Left lung (tissue), 4 donors: ENCODE measurements at regions not wholly inside any gene's neighbourhood (a gene's known extent, or its start where the extent isn't known, plus 50 kb on each side); places are given as distances from the start of the nearest gene placed in this dataset.

Experiments used
- ATAC-seq: fragments of 200-7000 bp; cut with Tn5 transposase; one replicate; pipeline ENCODE4 v1.9.1; 2020; ENCODE audit warnings: moderate library complexity
- DNase-seq, 4 donors: peaks; one replicate each; pipeline ENCODE4 v3.0.0-alpha.2; 2013 to 2020
- H3K27ac ChIP-seq, 2 donors: fragments of 200-600 bp; sonication (generic) in 1 of 2; one replicate each; pipeline versions ENCODE4 v1.5.0 to v1.8.0; 2020 to 2021
- H3K27me3 ChIP-seq, 2 donors: fragments of 200-600 bp; sonication (generic) in 1 of 2; one replicate each; pipeline versions ENCODE4 v1.5.0 to v1.8.0; 2020 to 2021
- H3K36me3 ChIP-seq, 2 donors: fragments of 200-600 bp; sonication (generic) in 1 of 2; one replicate each; pipeline versions ENCODE4 v1.5.0 to v1.8.0; 2020 to 2021
- H3K4me1 ChIP-seq, 2 donors: fragments of 200-600 bp; one replicate each; pipeline ENCODE4 v1.8.0; 2021
- H3K4me3 ChIP-seq, 2 donors: fragments of 200-600 bp; sonication (generic) in 1 of 2; one replicate each; pipeline versions ENCODE4 v1.5.0 to v1.8.0; 2020 to 2021; ENCODE audit warnings: mild to moderate bottlenecking in 1 of 2
- H3K9me3 ChIP-seq, 2 donors: fragments of 200-600 bp; sonication (generic) in 1 of 2; one replicate each; pipeline versions ENCODE4 v1.5.0 to v1.8.0; 2020 to 2021
- intact Hi-C, 2 donors: fragments of 100-400 bp; cut with DNase I; formaldehyde crosslinking; loops; one replicate each; pipeline versions ENCODE4 v1.11.2 to v1.14.2; 2022
- TF ChIP-seq, protein P1 (sequence below), 2 donors: fragments of 200-600 bp; sonication (generic) in 1 of 2; IDR thresholded peaks; one replicate each; pipeline versions ENCODE4 v1.5.0 to v1.8.0; 2021; ENCODE audit warnings: antibody characterized with exemption in 2 of 2
- donor health status: DM: no; HTN: yes; CAD: no.
- donor health status: DM: no; HTN: no; CAD: no.

DNA sequence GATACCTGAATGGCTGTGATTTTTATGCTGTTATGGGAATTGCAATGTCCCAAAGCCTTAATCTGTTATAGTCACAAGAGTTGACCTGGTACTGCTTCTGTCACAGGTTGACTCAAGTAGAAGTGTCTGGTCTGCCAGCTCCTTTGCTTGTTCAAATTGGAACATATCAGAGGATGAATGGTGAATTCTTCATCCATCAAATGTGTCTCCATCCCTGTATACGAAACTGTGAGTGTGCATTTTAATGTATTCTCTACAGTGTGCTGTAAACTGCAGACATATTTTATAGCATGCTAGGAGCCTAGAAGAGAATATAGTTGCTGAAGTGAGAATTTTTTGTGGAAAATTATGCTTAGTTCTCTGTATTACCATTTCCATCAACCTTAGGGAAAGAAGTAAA, 608.4 kb downstream of the AMY1C start:
- Histone ChIP-seq H3K9me3 (peaks cover 0 to 9% of the 10 kb centered on the region in 2 donors), H3K4me3 (no peak overlapping the region), H3K36me3 (no peaks in the 10 kb centered on the region), H3K27ac (no peak overlapping the region), H3K27me3 (no peaks in the 10 kb centered on the region), H3K4me1 (no peaks in the 10 kb centered on the region)
- DNase-seq: no peak
- ATAC-seq: no peak
- TF ChIP-seq, protein P1, sequence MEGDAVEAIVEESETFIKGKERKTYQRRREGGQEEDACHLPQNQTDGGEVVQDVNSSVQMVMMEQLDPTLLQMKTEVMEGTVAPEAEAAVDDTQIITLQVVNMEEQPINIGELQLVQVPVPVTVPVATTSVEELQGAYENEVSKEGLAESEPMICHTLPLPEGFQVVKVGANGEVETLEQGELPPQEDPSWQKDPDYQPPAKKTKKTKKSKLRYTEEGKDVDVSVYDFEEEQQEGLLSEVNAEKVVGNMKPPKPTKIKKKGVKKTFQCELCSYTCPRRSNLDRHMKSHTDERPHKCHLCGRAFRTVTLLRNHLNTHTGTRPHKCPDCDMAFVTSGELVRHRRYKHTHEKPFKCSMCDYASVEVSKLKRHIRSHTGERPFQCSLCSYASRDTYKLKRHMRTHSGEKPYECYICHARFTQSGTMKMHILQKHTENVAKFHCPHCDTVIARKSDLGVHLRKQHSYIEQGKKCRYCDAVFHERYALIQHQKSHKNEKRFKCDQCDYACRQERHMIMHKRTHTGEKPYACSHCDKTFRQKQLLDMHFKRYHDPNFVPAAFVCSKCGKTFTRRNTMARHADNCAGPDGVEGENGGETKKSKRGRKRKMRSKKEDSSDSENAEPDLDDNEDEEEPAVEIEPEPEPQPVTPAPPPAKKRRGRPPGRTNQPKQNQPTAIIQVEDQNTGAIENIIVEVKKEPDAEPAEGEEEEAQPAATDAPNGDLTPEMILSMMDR (IDR thresholded peaks at IDR 0.05): no peak
- intact Hi-C loops: no loop called here

DNA sequence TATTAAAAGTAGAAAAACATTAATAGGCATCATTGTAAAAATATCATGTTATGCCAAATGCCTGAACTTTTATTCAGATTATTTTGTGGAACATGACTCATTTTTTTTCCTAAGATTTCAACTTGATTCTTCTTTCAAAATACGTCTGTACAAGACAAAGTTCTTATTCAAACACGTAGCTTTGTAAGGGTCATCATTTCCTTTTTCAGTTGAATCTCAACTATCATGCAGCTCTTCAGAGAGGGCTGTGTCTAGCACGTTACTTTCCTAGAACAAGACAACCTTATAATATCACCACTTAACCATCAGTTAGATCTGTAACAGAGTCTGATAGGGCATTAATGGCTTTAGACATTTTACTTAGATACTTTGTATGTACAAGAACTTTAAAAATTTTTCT, 608.9 kb downstream of the AMY1C start:
- peaks cover 0 to 9% of the 10 kb centered on the region in 2 donors for H3K9me3 ChIP-seq
- DNase-seq (no peak), ATAC-seq (no peak)
- H3K36me3 ChIP-seq: no peaks in the 10 kb centered on the region
- TF ChIP-seq, protein P1 (IDR thresholded peaks at IDR 0.05): no peak
- no peak overlapping the region for H3K4me3 ChIP-seq
- H3K27me3 ChIP-seq: no peaks in the 10 kb centered on the region
- no peaks in the 10 kb centered on the region for H3K4me1 ChIP-seq
- no peak overlapping the region for H3K27ac ChIP-seq
- intact Hi-C loops: no loop called here

DNA sequence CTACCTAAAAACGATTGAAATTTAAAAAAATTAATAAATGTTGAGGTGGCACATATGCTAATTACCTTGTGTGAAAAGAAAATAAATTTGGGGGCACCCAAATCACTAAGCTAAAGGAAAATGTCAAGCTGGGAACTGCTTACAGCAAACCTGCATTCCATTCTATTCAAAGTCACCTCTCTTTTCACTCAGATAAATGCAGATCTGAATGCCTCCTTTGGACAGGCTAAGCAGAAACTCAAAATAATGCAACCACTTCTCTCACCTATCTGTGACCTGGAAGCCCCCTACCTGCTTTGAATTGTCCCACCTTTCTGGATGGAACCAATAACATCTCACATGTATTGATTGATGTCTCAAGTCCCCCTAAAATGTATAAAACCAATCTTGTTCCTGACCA, 628.7 kb downstream of the AMY1C start:
- intact Hi-C loops: no loop called here
- TF ChIP-seq, protein P1 (IDR thresholded peaks at IDR 0.05): no peak

DNA sequence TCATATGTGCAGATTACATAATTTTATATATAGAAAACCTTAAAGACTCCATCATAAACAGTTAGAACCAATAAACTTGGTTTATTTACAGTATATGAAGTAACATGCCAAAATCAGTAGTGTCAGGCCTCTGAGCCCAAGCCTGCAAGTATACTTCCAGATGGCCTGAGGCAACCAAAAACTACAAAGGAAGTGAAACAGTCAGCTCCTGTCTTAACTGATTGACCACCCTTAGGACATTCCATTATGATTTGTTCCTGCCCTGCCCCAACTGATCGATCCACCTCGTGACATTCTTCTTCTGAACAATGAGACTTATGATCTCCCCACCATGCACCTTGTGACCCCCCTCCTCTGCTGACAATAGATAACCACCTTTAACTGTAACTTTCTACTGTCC, 630.3 kb downstream of the AMY1C start:
- TF ChIP-seq, protein P1 (IDR thresholded peaks at IDR 0.05): no peak
- Histone ChIP-seq H3K4me3 (no peak overlapping the region), H3K27me3 (no peaks in the 10 kb centered on the region), H3K9me3 (peaks cover 0 to 21% of the 10 kb centered on the region in 2 donors), H3K27ac (no peak overlapping the region), H3K4me1 (no peaks in the 10 kb centered on the region), H3K36me3 (no peaks in the 10 kb centered on the region)
- no peak for DNase-seq
- intact Hi-C loops: no loop called here
- ATAC-seq: no peak

More for the DNA sequence above, 628.7 kb downstream of the AMY1C start:
- Histone ChIP-seq H3K9me3 (peaks cover 0 to 17% of the 10 kb centered on the region in 2 donors), H3K27me3 (no peaks in the 10 kb centered on the region), H3K27ac (no peak overlapping the region), H3K36me3 (no peaks in the 10 kb centered on the region), H3K4me3 (no peak overlapping the region), H3K4me1 (no peaks in the 10 kb centered on the region)
- ATAC-seq (no peak), DNase-seq (no peak)

DNA sequence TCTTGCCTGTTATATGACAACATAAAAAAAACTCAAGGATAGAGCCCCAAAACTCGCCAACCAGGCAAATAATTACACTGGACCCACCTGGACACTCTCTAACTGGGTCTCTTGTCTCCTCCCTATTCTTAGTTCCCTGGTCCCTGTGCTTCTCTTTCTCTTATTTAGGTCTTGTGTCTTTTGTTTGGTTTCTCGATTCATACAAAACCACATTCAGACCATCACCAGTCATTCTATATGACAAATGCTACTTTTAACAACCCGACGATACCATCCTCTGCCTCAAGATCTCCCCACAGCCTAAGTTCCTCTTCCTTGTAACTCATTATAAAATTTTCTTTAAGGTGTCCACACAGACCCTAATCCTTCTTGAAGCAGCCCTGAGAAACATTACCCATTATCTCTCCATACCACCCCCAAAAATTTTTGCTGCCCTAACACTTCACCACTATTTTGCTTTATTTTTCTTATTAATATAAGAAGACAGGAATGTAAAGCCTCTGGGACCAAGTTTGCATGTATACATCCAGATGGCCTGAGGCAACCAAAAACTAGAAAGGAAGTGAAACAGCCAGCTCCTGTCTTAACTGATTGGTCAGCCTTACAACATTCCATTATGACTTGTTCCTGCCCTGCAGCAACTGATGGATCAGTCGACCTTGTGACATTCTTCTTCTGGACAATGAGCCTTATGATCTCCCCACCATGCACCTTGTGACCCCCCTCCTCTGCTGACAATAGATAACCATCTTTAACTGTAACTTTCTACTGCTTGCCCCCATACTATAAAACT, 638.2 kb downstream of the AMY1C start:
- intact Hi-C loops: no loop called here
- ATAC-seq (no peak), DNase-seq (no peak)
- no peaks in the 10 kb centered on the region for H3K27me3 ChIP-seq
- H3K9me3 ChIP-seq: peaks cover 0 to 16% of the 10 kb centered on the region in 2 donors
- TF ChIP-seq, protein P1 (IDR thresholded peaks at IDR 0.05): no peak
- no peaks in the 10 kb centered on the region for H3K36me3 ChIP-seq
- no peaks in the 10 kb centered on the region for H3K4me1 ChIP-seq
- no peak overlapping the region for H3K27ac ChIP-seq
- H3K4me3 ChIP-seq: no peak overlapping the region
